Immature natural killer cell (primary cell): ENCODE measurements at regions not wholly inside any gene's neighbourhood (a gene's known extent, or its start where the extent isn't known, plus 50 kb on each side); places are given as distances from the start of the nearest gene placed in this dataset.

Experiments used
- DNase-seq, 3 donors: peaks; one replicate each; pipeline ENCODE4 v3.0.0; 2022; ENCODE audit warnings: mixed read lengths in 1 of 3
- H3K27ac Mint-ChIP-seq, 6 donors: one replicate each; pipeline ENCODE4 v1.8.0; 2020; ENCODE audit warnings: mixed read lengths in 6 of 6, mild to moderate bottlenecking in 5 of 6, inconsistent platforms in 4 of 6, moderate library complexity in 3 of 6
- H3K27me3 Mint-ChIP-seq, 3 donors: one replicate each; pipeline ENCODE4 v1.8.0; 2020 to 2021; ENCODE audit warnings: low read depth in 3 of 3, mild to moderate bottlenecking in 3 of 3, mixed read lengths in 3 of 3, moderate library complexity in 3 of 3, inconsistent platforms in 1 of 3
- H3K36me3 Mint-ChIP-seq, 3 donors: one replicate each; pipeline ENCODE4 v1.8.0; 2020; ENCODE audit warnings: mixed read lengths in 3 of 3, inconsistent platforms in 2 of 3, mild to moderate bottlenecking in 2 of 3
- H3K4me1 Mint-ChIP-seq, 2 donors: one replicate each; pipeline ENCODE4 v1.8.0; 2020; ENCODE audit warnings: inconsistent platforms in 2 of 2, mild to moderate bottlenecking in 2 of 2, mixed read lengths in 2 of 2, moderate library complexity in 1 of 2
- H3K4me3 Mint-ChIP-seq, 5 donors: one replicate each; pipeline ENCODE4 v1.8.0; 2020; ENCODE audit warnings: mild to moderate bottlenecking in 5 of 5, mixed read lengths in 5 of 5, inconsistent platforms in 3 of 5, moderate library complexity in 3 of 5
- H3K9me3 Mint-ChIP-seq, 6 donors: one replicate each; pipeline ENCODE4 v1.8.0; 2020; ENCODE audit warnings: mild to moderate bottlenecking in 6 of 6, mixed read lengths in 6 of 6, inconsistent platforms in 4 of 6, moderate library complexity in 3 of 6

GRCh38 chr12:78793982-78794381 is 70.6 kb upstream of the SYT1 start:
- no peaks in the 10 kb centered on the region for H3K4me1 Mint-ChIP-seq
- H3K36me3 Mint-ChIP-seq: peaks cover 0 to 3% (median 0%) of the 10 kb centered on the region in 3 donors
- H3K27ac Mint-ChIP-seq: no peak overlapping the region
- H3K27me3 Mint-ChIP-seq: no peaks in the 10 kb centered on the region
- no peak overlapping the region for H3K4me3 Mint-ChIP-seq
- DNase-seq: no peak
- H3K9me3 Mint-ChIP-seq: peaks cover 7 to 44% (median 21%) of the 10 kb centered on the region in 6 donors

GRCh38 chr12:78795934-78796445 is 68.6 kb upstream of the SYT1 start:
- DNase-seq: no peak
- no peak overlapping the region for H3K27ac Mint-ChIP-seq
- H3K9me3 Mint-ChIP-seq: peaks cover 6 to 50% (median 23%) of the 10 kb centered on the region in 6 donors
- no peak overlapping the region for H3K4me3 Mint-ChIP-seq
- H3K27me3 Mint-ChIP-seq: peaks cover 0 to 2% (median 0%) of the 10 kb centered on the region in 3 donors
- no peaks in the 10 kb centered on the region for H3K4me1 Mint-ChIP-seq
- H3K36me3 Mint-ChIP-seq: peaks cover 0 to 3% (median 0%) of the 10 kb centered on the region in 3 donors

- Mint-ChIP-seq H3K36me3 (peaks cover 0 to 3% (median 0%) of the 10 kb centered on the region in 3 donors), H3K27ac (no peak overlapping the region), H3K4me1 (no peaks in the 10 kb centered on the region), H3K9me3 (peaks cover 4 to 48% (median 23%) of the 10 kb centered on the region in 6 donors), H3K4me3 (no peak overlapping the region), H3K27me3 (peaks cover 0 to 2% (median 0%) of the 10 kb centered on the region in 3 donors)
- no peak for DNase-seq
Measured at GRCh38 chr12:78797196-78797931, 67.2 kb upstream of the SYT1 start.

- DNase-seq: no peak
- H3K27me3 Mint-ChIP-seq: peaks cover 0 to 2% (median 0%) of the 10 kb centered on the region in 3 donors
- no peak overlapping the region for H3K4me3 Mint-ChIP-seq
- no peaks in the 10 kb centered on the region for H3K36me3 Mint-ChIP-seq
- no peaks in the 10 kb centered on the region for H3K4me1 Mint-ChIP-seq
- peaks cover 2 to 31% (median 16%) of the 10 kb centered on the region in 6 donors for H3K9me3 Mint-ChIP-seq
- no peak overlapping the region for H3K27ac Mint-ChIP-seq
Measured at GRCh38 chr12:78799649-78800048, 64.9 kb upstream of the SYT1 start.

- DNase-seq: no peak
- H3K36me3 Mint-ChIP-seq: no peaks in the 10 kb centered on the region
- H3K27me3 Mint-ChIP-seq: peaks cover 0 to 2% (median 0%) of the 10 kb centered on the region in 3 donors
- H3K9me3 Mint-ChIP-seq: peaks cover 0 to 19% (median 7%) of the 10 kb centered on the region in 6 donors
- H3K4me1 Mint-ChIP-seq: no peaks in the 10 kb centered on the region
- no peak overlapping the region for H3K4me3 Mint-ChIP-seq
- no peak overlapping the region for H3K27ac Mint-ChIP-seq
Measured at GRCh38 chr12:78802593-78802992, 62.0 kb upstream of the SYT1 start.

GRCh38 chr12:78804262-78804661 is 60.3 kb upstream of the SYT1 start:
- no peaks in the 10 kb centered on the region for H3K4me1 Mint-ChIP-seq
- H3K27me3 Mint-ChIP-seq: peaks cover 0 to 2% (median 0%) of the 10 kb centered on the region in 3 donors
- DNase-seq: no peak
- peaks cover 0 to 22% (median 12%) of the 10 kb centered on the region in 6 donors for H3K9me3 Mint-ChIP-seq
- H3K36me3 Mint-ChIP-seq: no peaks in the 10 kb centered on the region
- no peak overlapping the region for H3K4me3 Mint-ChIP-seq
- H3K27ac Mint-ChIP-seq: no peak overlapping the region
